K562 (cell line): ENCODE measurements at regions not wholly inside any gene's neighbourhood (a gene's known extent, or its start where the extent isn't known, plus 50 kb on each side); places are given as distances from the start of the nearest gene placed in this dataset.
A peak's percentile ranks its signal among the peaks of the same experiment; 100 is the strongest.
"Not testable (repeated sequence)": the region's sequence is repeated elsewhere in the genome, so short reads cannot be mapped to it uniquely, and the experiment has no call there.

ENCODE experiments used
- ATAC-seq: fragments of 200-7000 bp; cut with Tn5 transposase; 3 replicates; pipeline ENCODE4 v1.9.1; 2020; ENCODE audit warnings: moderate library complexity
- BruUV-seq: library from RNA; stranded (reverse); fragments of 400-500 nt; replicated peaks from 2 replicates; lab custom pipeline; 2021; lab: Mats Ljungman, UMichigan
- CTCF ChIA-PET: fragments of 300-600 bp; formaldehyde crosslinking; extraction: SDS; loops from one replicate; lab custom pipeline; 2021; ENCODE audit warnings: low intra/inter-chr PET ratio; lab: Yijun Ruan, JAX
- POLR2A ChIA-PET: fragments of 300-600, 350-650 bp; sonication (Branson Sonifier 250); formaldehyde crosslinking; extraction: SDS; loops from one replicate; lab custom pipeline; 2021; ENCODE audit warnings: antibody characterized with exemption, inconsistent platforms; lab: Yijun Ruan, JAX
- DNase-seq, 4 experiments: peaks; one replicate each; pipeline versions ENCODE4 v3.0.0 to v3.0.0-alpha.2; 2011 to 2018; ENCODE audit warnings: low spot score in 3 of 4, mixed read lengths in 3 of 4; ENCODE audit errors: extremely low read depth in 1 of 4
- FAIRE-seq: peaks from 2 replicates; lab custom pipeline; 2011; peaks lifted over from hg19 to GRCh38; lab: Jason Lieb, UNC
- H2AFZ ChIP-seq: 2 replicates; pipeline ENCODE4 v1.6.0; 2011; ENCODE audit warnings: low read depth, low read length, control low read depth, inconsistent platforms
- H3K27ac ChIP-seq: fragments of 200-600 bp; 3 replicates; pipeline ENCODE4 v1.8.0; 2011; ENCODE audit warnings: low read depth, mild to moderate bottlenecking, control low read depth, inconsistent platforms, low read length, moderate library complexity, mixed read lengths; ENCODE audit errors: extremely low read depth
- H3K27me3 ChIP-seq, 2 experiments: fragments of 300-600 bp in 1 of 2; 2 replicates in 1 of 2; 3 replicates in 1 of 2; pipeline versions ENCODE4 v1.6.0 to v1.8.0; 2011; ENCODE audit warnings: inconsistent platforms in 2 of 2, low read length in 2 of 2, mild to moderate bottlenecking in 1 of 2, mixed read lengths in 1 of 2, moderate library complexity in 1 of 2; ENCODE audit not compliant: control insufficient read depth in 2 of 2, insufficient read depth in 2 of 2
- H3K36me3 ChIP-seq: fragments of 300-600 bp; 3 replicates; pipeline ENCODE4 v1.8.0; 2011; ENCODE audit warnings: mild to moderate bottlenecking, low read length, inconsistent platforms; ENCODE audit not compliant: control insufficient read depth, insufficient read depth
- H3K4me1 ChIP-seq, 2 experiments: fragments of 200-600 bp in 1 of 2; replicated peaks in 1 of 2; 2 replicates in 1 of 2; 3 replicates in 1 of 2; pipeline versions ENCODE4 v1.5.1 to v1.8.0; 2011; ENCODE audit warnings: inconsistent platforms in 2 of 2, low read length in 2 of 2, mild to moderate bottlenecking in 1 of 2, mixed read lengths in 1 of 2, moderate library complexity in 1 of 2; ENCODE audit not compliant: control insufficient read depth in 2 of 2, insufficient read depth in 2 of 2
- H3K4me2 ChIP-seq: 2 replicates; pipeline ENCODE4 v1.6.1; 2011; ENCODE audit warnings: low read length, control low read depth, inconsistent platforms, mixed read lengths; ENCODE audit not compliant: insufficient read depth
- H3K4me3 ChIP-seq: fragments of 200-600 bp; sonication (generic), shearing (Covaris generic); 2 replicates; pipeline ENCODE4 v1.5.1; 2016; ENCODE audit warnings: control low read depth, inconsistent platforms
- H3K79me2 ChIP-seq: fragments of 200-600 bp; 3 replicates; pipeline ENCODE4 v1.8.0; 2011; ENCODE audit warnings: low read length, inconsistent platforms; ENCODE audit not compliant: control insufficient read depth, insufficient read depth
- H3K9ac ChIP-seq, 2 experiments: 2 replicates each; pipeline versions ENCODE4 v1.6.0 to v1.6.1; 2011; ENCODE audit warnings: low read depth in 2 of 2, low read length in 2 of 2, control low read depth in 1 of 2, inconsistent platforms in 1 of 2, mild to moderate bottlenecking in 1 of 2, mixed read lengths in 1 of 2; ENCODE audit not compliant: insufficient read depth in 1 of 2
- H3K9me1 ChIP-seq: one replicate; pipeline ENCODE4 v1.6.0; 2011; ENCODE audit warnings: inconsistent platforms, mild to moderate bottlenecking, low read length, moderate library complexity; ENCODE audit not compliant: control insufficient read depth, insufficient read depth
- H3K9me3 ChIP-seq: replicated peaks from 2 replicates; pipeline ENCODE4 v1.5.1; 2011; ENCODE audit warnings: low read depth, low read length, inconsistent platforms; ENCODE audit not compliant: control insufficient read depth, insufficient read depth
- H4K20me1 ChIP-seq: replicated peaks from 2 replicates; pipeline ENCODE4 v1.6.1; 2011; ENCODE audit warnings: low read length, inconsistent platforms, mixed read lengths; ENCODE audit not compliant: control insufficient read depth, insufficient read depth
- CCAR2 ChIP-seq: fragments of 200-400 bp; formaldehyde crosslinking; IDR thresholded peaks from 2 replicates; pipeline ENCODE4 v1.6.1; 2017; ENCODE audit warnings: mild to moderate bottlenecking, low read depth, low read length
- CXXC5 ChIP-seq: fragments of 250-450 bp; sonication (Bioruptor Pico); IDR thresholded peaks from 2 replicates; pipeline ENCODE4 v1.8.0; 2022; ENCODE audit warnings: inconsistent platforms, mild to moderate bottlenecking, moderate library complexity
- E2F4 ChIP-seq: sonication (generic); formaldehyde crosslinking; IDR thresholded peaks from 2 replicates; pipeline ENCODE4 v1.8.0; 2022; ENCODE audit warnings: mild to moderate bottlenecking, low read depth, missing genetic modification reagents
- PRPF4 ChIP-seq: fragments of 200-400 bp; formaldehyde crosslinking; IDR thresholded peaks from one replicate; pipeline ENCODE4 v1.6.1; 2017; ENCODE audit warnings: low read length, low read depth, mild to moderate bottlenecking; ENCODE audit not compliant: insufficient read depth, poor library complexity, severe bottlenecking
- TFE3 ChIP-seq: fragments of 450-650 bp; formaldehyde crosslinking; IDR thresholded peaks from 2 replicates; pipeline ENCODE4 v1.4.0; 2020; ENCODE audit warnings: mild to moderate bottlenecking, mixed read lengths
- ZNF282 ChIP-seq: sonication (generic); formaldehyde crosslinking; IDR thresholded peaks from 2 replicates; pipeline ENCODE4 v1.8.1; 2023; ENCODE audit warnings: missing genetic modification reagents
- ZNF398 ChIP-seq: fragments of 250-450 bp; sonication (Bioruptor Pico); IDR thresholded peaks from 2 replicates; pipeline ENCODE4 v1.8.0; 2021; ENCODE audit warnings: moderate library complexity, mild to moderate bottlenecking, inconsistent platforms
- WGBS: fragments of 100-300 bp; shearing (Covaris generic); methylation state at CpG from one replicate; pipeline ENCODE4 v1.1.6; 2016; ENCODE audit warnings: low coverage, mixed read lengths; ENCODE audit not compliant: insufficient coverage; ENCODE audit errors: missing lambda C conversion rate; 5-methylcytosine and 5-hydroxymethylcytosine counted together
- in situ Hi-C: fragments of 300-500 bp; cut with MboI; formaldehyde crosslinking; loops from 4 replicates; pipeline ENCODE4 v1.15.0; 2018; ENCODE audit warnings: inconsistent platforms, mixed read lengths
- intact Hi-C: fragments of 100-400 bp; cut with micrococcal nuclease; formaldehyde crosslinking; loops from 2 replicates; pipeline ENCODE4 v1.14.2; 2022

GRCh38 chr2:95699201-95700184 lies 107.7 kb downstream of the TRIM43 start:
- H3K4me3 ChIP-seq, ATAC-seq, intact Hi-C loops, in situ Hi-C loops, H3K36me3 ChIP-seq, H3K9ac ChIP-seq, BruUV-seq, H3K9me3 ChIP-seq, CTCF ChIA-PET, H3K4me2 ChIP-seq, H3K27me3 ChIP-seq, H4K20me1 ChIP-seq, DNase-seq, POLR2A ChIA-PET, H3K9me1 ChIP-seq, H2AFZ ChIP-seq, H3K4me1 ChIP-seq, H3K79me2 ChIP-seq, H3K27ac ChIP-seq: not testable (repeated sequence)
- peak; percentile 15 for FAIRE-seq
- 0% methylated on average over 5 of the region's 5 CpGs for WGBS

- no peak overlapping the region for H2AFZ ChIP-seq
- WGBS, result 0% methylated on average over 4 of the region's 4 CpGs
- FAIRE-seq (no peak), ATAC-seq (no peak), DNase-seq (no peak)
- H3K9me3 ChIP-seq, result no peaks in the 10 kb centered on the region
- ChIA-PET POLR2A (no interaction called here), CTCF (no interaction called here)
- no peaks in the 10 kb centered on the region for H4K20me1 ChIP-seq
- intact Hi-C loops, result no loop called here
- in situ Hi-C loops, result no loop called here
- H3K4me1 ChIP-seq, result no peaks in the 10 kb centered on the region
- H3K4me2 ChIP-seq, result no peak overlapping the region
- H3K9ac ChIP-seq, result no peak overlapping the region
- H3K27me3 ChIP-seq, result no peaks in the 10 kb centered on the region
- H3K4me3 ChIP-seq, result no peak overlapping the region
- no peak overlapping the region for H3K27ac ChIP-seq
- H3K36me3 ChIP-seq, result no peaks in the 10 kb centered on the region
- no peaks in the 10 kb centered on the region for H3K79me2 ChIP-seq
- H3K9me1 ChIP-seq, result no peaks in the 10 kb centered on the region
- no TSS peak for BruUV-seq
- no peak for TF ChIP-seq E2F4 (CRISPR knock-in tag)
- no peak for TF ChIP-seq TFE3
- TF ChIP-seq CXXC5, result no peak
- TF ChIP-seq ZNF282 (CRISPR knock-in tag), result no peak
- no peak for TF ChIP-seq CCAR2
- TF ChIP-seq PRPF4, result no peak
- no peak for TF ChIP-seq ZNF398
These were observed 108.7 kb downstream of the TRIM43 start for GRCh38 chr2:95700519-95700918.
